GM12878 (cell line): ENCODE measurements at regions not wholly inside any gene's neighbourhood (a gene's known extent, or its start where the extent isn't known, plus 50 kb on each side); places are given as distances from the start of the nearest gene placed in this dataset.

Source experiments
- BCLAF1 ChIP-seq: fragments of 450-650 bp; IDR thresholded peaks from 2 replicates; pipeline ENCODE4 v1.6.1; 2017; ENCODE audit warnings: antibody characterized with exemption, mild to moderate bottlenecking, moderate library complexity
- BRCA1 ChIP-seq: IDR thresholded peaks from 2 replicates; pipeline ENCODE4 v1.6.1; 2011; ENCODE audit warnings: low read depth, low read length, improper control_type of control experiment
- E2F8 ChIP-seq: fragments of 450-650 bp; IDR thresholded peaks from 2 replicates; pipeline ENCODE4 v1.6.1; 2018; ENCODE audit warnings: mild to moderate bottlenecking, low read depth, moderate library complexity; ENCODE audit not compliant: partially characterized antibody
- E4F1 ChIP-seq: fragments of 450-650 bp; IDR thresholded peaks from 2 replicates; pipeline ENCODE4 v1.6.1; 2018; ENCODE audit warnings: borderline replicate concordance, mild to moderate bottlenecking; ENCODE audit not compliant: partially characterized antibody
- HDGF ChIP-seq: fragments of 450-650 bp; IDR thresholded peaks from 2 replicates; pipeline ENCODE4 v1.6.1; 2016; ENCODE audit warnings: antibody characterized with exemption
- IKZF1 ChIP-seq: fragments of 450-650 bp; conservative IDR thresholded peaks from 2 replicates; pipeline ENCODE4 v1.6.1; 2017; ENCODE audit warnings: antibody characterized with exemption, mild to moderate bottlenecking
- IRF4 ChIP-seq: IDR thresholded peaks from 2 replicates; pipeline ENCODE4 v1.6.1; 2011; ENCODE audit warnings: low read depth, low read length
- MLLT1 ChIP-seq: fragments of 450-650 bp; IDR thresholded peaks from 2 replicates; pipeline ENCODE4 v1.6.1; 2016; ENCODE audit warnings: mild to moderate bottlenecking
- NFYA ChIP-seq: IDR thresholded peaks from 2 replicates; pipeline ENCODE4 v1.6.1; 2011; ENCODE audit warnings: low read depth, mild to moderate bottlenecking, low read length, improper control_type of control experiment, borderline replicate concordance
- POLR2AphosphoS2 ChIP-seq: IDR thresholded peaks from 2 replicates; pipeline ENCODE4 v1.6.1; 2011; ENCODE audit warnings: low read depth, mild to moderate bottlenecking, low read length, improper control_type of control experiment, moderate library complexity
- RAD21 ChIP-seq: IDR thresholded peaks from 2 replicates; pipeline ENCODE4 v1.6.1; 2011; ENCODE audit warnings: mild to moderate bottlenecking, low read depth, low read length, moderate library complexity; ENCODE audit not compliant: insufficient read depth
- RBBP5 ChIP-seq: fragments of 200-600 bp; sonication (generic); conservative IDR thresholded peaks from 2 replicates; pipeline ENCODE4 v1.6.1; 2016
- SMAD1 ChIP-seq: fragments of 450-650 bp; IDR thresholded peaks from 2 replicates; pipeline ENCODE4 v1.6.1; 2018; ENCODE audit warnings: mild to moderate bottlenecking, low read depth; ENCODE audit not compliant: partially characterized antibody
- SMAD5 ChIP-seq: IDR thresholded peaks from 2 replicates; pipeline ENCODE4 v1.6.1; 2016; ENCODE audit warnings: antibody characterized with exemption, low read depth
- SP1 ChIP-seq: IDR thresholded peaks from one replicate; pipeline ENCODE4 v1.6.1; 2011; ENCODE audit warnings: low read depth, low read length
- TBL1XR1 ChIP-seq: IDR thresholded peaks from 2 replicates; pipeline ENCODE4 v1.6.1; 2012; ENCODE audit warnings: low read depth, low read length, improper control_type of control experiment
- TCF3 ChIP-seq: IDR thresholded peaks from 2 replicates; pipeline ENCODE4 v1.6.1; 2012; ENCODE audit warnings: low read depth, mild to moderate bottlenecking, low read length, borderline replicate concordance; ENCODE audit not compliant: insufficient read depth
- ZBTB40 ChIP-seq: fragments of 450-650 bp; IDR thresholded peaks from 2 replicates; pipeline ENCODE4 v1.6.1; 2016; ENCODE audit warnings: mild to moderate bottlenecking, moderate library complexity, borderline replicate concordance

GRCh38 chr5:89343666-89344065, 460.7 kb upstream of the MEF2C start (continued):
- TF ChIP-seq NFYA, result no peak
- no peak for TF ChIP-seq E2F8
- no peak for TF ChIP-seq POLR2AphosphoS2
- TF ChIP-seq SP1, result peak; percentile 86
- TF ChIP-seq SMAD1, result peak; percentile 83
- no peak for TF ChIP-seq E4F1
- no peak for TF ChIP-seq BCLAF1
- no peak for TF ChIP-seq SMAD5
- peak; percentile 64; the same call in 1 of the 2 replicates for TF ChIP-seq MLLT1
- no peak for TF ChIP-seq BRCA1
- TF ChIP-seq IKZF1, result peak; percentile 97
- TF ChIP-seq HDGF, result no peak
- peak; percentile 17 for TF ChIP-seq RAD21
- peak; percentile 98 for TF ChIP-seq TBL1XR1
- peak; percentile 100 for TF ChIP-seq TCF3
- no peak for TF ChIP-seq ZBTB40
- TF ChIP-seq RBBP5, result no peak
- peak; percentile 99 for TF ChIP-seq IRF4
